ENCODE measurements at regions not wholly inside any gene's neighbourhood (a gene's known extent, or its start where the extent isn't known, plus 50 kb on each side); places are given as distances from the start of the nearest gene placed in this dataset.

DNA sequence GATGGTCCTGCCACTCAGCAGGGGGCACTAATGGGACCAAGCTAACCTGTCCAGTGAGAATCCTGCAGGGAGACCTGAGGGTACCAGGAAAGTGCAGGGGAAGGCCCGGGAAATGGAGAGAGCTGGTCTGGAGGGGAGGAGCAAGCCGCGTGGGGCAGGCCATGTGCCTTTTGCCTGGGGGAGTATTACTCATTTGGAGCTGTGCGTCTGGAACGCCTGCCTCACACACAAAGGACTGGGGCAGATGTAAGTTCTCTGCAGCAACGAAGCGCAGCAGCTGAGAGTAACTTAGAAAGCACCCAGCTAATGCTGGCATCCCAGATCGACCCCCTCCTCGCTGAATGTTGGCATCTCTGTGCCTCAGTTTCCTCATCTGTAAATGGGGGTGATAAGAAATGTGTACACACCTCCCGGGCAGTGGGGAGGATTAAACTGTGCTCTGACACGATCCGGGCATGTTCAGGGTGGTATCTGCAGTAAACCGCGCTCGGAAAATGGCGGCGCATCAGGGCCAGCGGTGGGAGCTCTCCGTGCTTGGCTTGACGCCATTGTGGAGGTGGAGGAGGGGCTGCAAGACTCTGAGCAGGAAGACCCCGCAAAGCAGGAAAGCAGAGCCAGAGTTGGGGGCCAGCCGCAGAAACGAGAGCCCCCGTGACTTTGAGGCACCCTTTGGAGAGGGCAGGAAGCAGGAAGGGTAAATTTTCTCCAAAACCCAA lies 212.5 kb downstream of the NPHP4 start:
- no peak for TF ChIP-seq CTCF (IDR thresholded peaks at IDR 0.05)
- TF ChIP-seq POLR2A (IDR thresholded peaks at IDR 0.05), result no peak
